Body of pancreas (tissue), 4 donors: ENCODE measurements at regions not wholly inside any gene's neighbourhood (a gene's known extent, or its start where the extent isn't known, plus 50 kb on each side); places are given as distances from the start of the nearest gene placed in this dataset.

Source experiments
- CTCF ChIP-seq, 7 experiments: fragments of 450-650 bp in 4 of 7; fragments of 200-600 bp in 3 of 7; sonication (generic) in 3 of 7; IDR thresholded peaks; one replicate each; pipeline ENCODE4 v1.5.1; 2016 to 2019; ENCODE audit warnings: antibody characterized with exemption in 7 of 7
- POLR2A ChIP-seq, 3 donors: fragments of 450-650 bp; IDR thresholded peaks; one replicate each; pipeline ENCODE4 v1.6.1; 2016; ENCODE audit warnings: antibody characterized with exemption in 3 of 3, mild to moderate bottlenecking in 2 of 3

- TF ChIP-seq CTCF (IDR thresholded peaks at IDR 0.05) (no peak), POLR2A (IDR thresholded peaks at IDR 0.05) (no peak)
These were observed 137.9 kb upstream of the PARD3B start for GRCh38 chr2:204407204-204408014.
